Ishikawa (cell line): ENCODE measurements at regions not wholly inside any gene's neighbourhood (a gene's known extent, or its start where the extent isn't known, plus 50 kb on each side); places are given as distances from the start of the nearest gene placed in this dataset.

ENCODE experiments used
- CEBPB ChIP-seq: IDR thresholded peaks from 2 replicates; pipeline ENCODE4 v1.6.1; 2012
- CREB1 ChIP-seq: IDR thresholded peaks from 2 replicates; pipeline ENCODE4 v1.6.1; 2012; ENCODE audit warnings: low read depth
- EP300 ChIP-seq: IDR thresholded peaks from 2 replicates; pipeline ENCODE4 v1.6.1; 2012; ENCODE audit warnings: borderline replicate concordance
- FOXM1 ChIP-seq: IDR thresholded peaks from 2 replicates; pipeline ENCODE4 v1.6.1; 2012; ENCODE audit warnings: low read depth, borderline replicate concordance
- MAX ChIP-seq: IDR thresholded peaks from 2 replicates; pipeline ENCODE4 v1.6.1; 2012
- NFIC ChIP-seq: IDR thresholded peaks from 2 replicates; pipeline ENCODE4 v1.6.1; 2012
- RAD21 ChIP-seq: IDR thresholded peaks from 2 replicates; pipeline ENCODE4 v1.6.1; 2012; ENCODE audit warnings: low read depth
- REST ChIP-seq: IDR thresholded peaks from 2 replicates; pipeline ENCODE4 v1.6.1; 2012; ENCODE audit warnings: low read depth, mild to moderate bottlenecking
- TAF1 ChIP-seq: IDR thresholded peaks from 2 replicates; pipeline ENCODE4 v1.6.1; 2012; ENCODE audit warnings: low read depth, mild to moderate bottlenecking
- TCF12 ChIP-seq: IDR thresholded peaks from 2 replicates; pipeline ENCODE4 v1.6.1; 2012; ENCODE audit warnings: low read depth
- TEAD4 ChIP-seq: IDR thresholded peaks from 2 replicates; pipeline ENCODE4 v1.6.1; 2012
- USF1 ChIP-seq: IDR thresholded peaks from 2 replicates; pipeline ENCODE4 v1.6.1; 2012
- YY1 ChIP-seq: IDR thresholded peaks from 2 replicates; pipeline ENCODE4 v1.6.1; 2012; ENCODE audit warnings: low read depth
- ZBTB7A ChIP-seq: IDR thresholded peaks from 2 replicates; pipeline ENCODE4 v1.6.1; 2012; ENCODE audit warnings: low read depth

- TF ChIP-seq EP300 (no peak), RAD21 (no peak), FOXM1 (no peak), USF1 (no peak), TAF1 (no peak), TEAD4 (no peak), TCF12 (no peak), MAX (no peak), REST (no peak), YY1 (no peak), CEBPB (no peak), CREB1 (no peak), NFIC (no peak), ZBTB7A (no peak)
Observed at GRCh38 chr3:124560666-124561215, 169.5 kb upstream of the UMPS start.
